K562 (cell line): ENCODE measurements at regions not wholly inside any gene's neighbourhood (a gene's known extent, or its start where the extent isn't known, plus 50 kb on each side); places are given as distances from the start of the nearest gene placed in this dataset.

Experiments
- EZH2 ChIP-seq: IDR thresholded peaks from 2 replicates; pipeline ENCODE4 v1.6.1; 2012; ENCODE audit warnings: low read depth, mild to moderate bottlenecking, inconsistent platforms, low read length, borderline replicate concordance
- ILK ChIP-seq: fragments of 450-650 bp; IDR thresholded peaks from 2 replicates; pipeline ENCODE4 v1.6.1; 2016; ENCODE audit warnings: missing genetic modification characterization, low read depth, mild to moderate bottlenecking, missing compliant biosample characterization, moderate library complexity, borderline replicate concordance
- KHSRP ChIP-seq: fragments of 450-650 bp; IDR thresholded peaks from 2 replicates; pipeline ENCODE4 v1.6.1; 2017
- RCOR1 ChIP-seq, 2 experiments: IDR thresholded peaks; 2 replicates each; pipeline ENCODE4 v1.6.1; 2012; ENCODE audit warnings: low read depth in 2 of 2, low read length in 2 of 2, borderline replicate concordance in 1 of 2, improper control_type of control experiment in 1 of 2
- ZNF707 ChIP-seq: fragments of 250-450 bp; sonication (Bioruptor Pico); conservative IDR thresholded peaks from 2 replicates; pipeline ENCODE4 v1.8.0; 2022; ENCODE audit warnings: inconsistent platforms, mild to moderate bottlenecking, moderate library complexity
- TF ChIP-seq, protein P1 (sequence below), 2 experiments: fragments of 450-650 bp; IDR thresholded peaks; 2 replicates each; pipeline ENCODE4 v1.6.1; 2016; ENCODE audit warnings: mild to moderate bottlenecking in 2 of 2, borderline replicate concordance in 1 of 2, low read depth in 1 of 2, moderate library complexity in 1 of 2
- TF ChIP-seq, protein P2 (sequence below), 3 experiments: IDR thresholded peaks in 2 of 3; conservative IDR thresholded peaks in 1 of 3; 2 replicates each; pipeline ENCODE4 v1.5.1; 2011 to 2012; ENCODE audit warnings: low read length in 3 of 3, mild to moderate bottlenecking in 3 of 3, control low read depth in 2 of 3, improper control_type of control experiment in 1 of 3, inconsistent platforms in 1 of 3, low read depth in 1 of 3, mixed read lengths in 1 of 3, moderate library complexity in 1 of 3; ENCODE audit not compliant: insufficient read depth in 2 of 3

DNA sequence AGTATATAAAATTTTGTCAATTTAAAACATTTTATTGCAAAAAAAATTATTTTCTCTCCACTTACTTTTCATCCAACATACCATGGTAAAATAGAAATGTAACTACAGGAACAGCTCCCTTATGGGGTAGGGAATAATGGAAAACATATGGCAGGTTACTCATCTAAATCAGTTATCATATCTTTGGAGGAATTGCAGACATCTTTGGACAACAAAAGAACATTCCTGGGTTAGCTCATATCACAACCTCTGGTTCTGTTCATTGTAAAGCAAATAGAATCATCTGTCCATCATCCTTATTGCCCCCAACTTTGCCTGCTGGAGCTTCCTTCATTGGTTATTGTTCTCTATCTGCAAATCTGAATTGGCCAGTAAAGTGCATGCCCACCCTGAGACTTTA is 387.5 kb upstream of the GRID2 start:
- TF ChIP-seq EZH2: no peak
- TF ChIP-seq, protein P1, sequence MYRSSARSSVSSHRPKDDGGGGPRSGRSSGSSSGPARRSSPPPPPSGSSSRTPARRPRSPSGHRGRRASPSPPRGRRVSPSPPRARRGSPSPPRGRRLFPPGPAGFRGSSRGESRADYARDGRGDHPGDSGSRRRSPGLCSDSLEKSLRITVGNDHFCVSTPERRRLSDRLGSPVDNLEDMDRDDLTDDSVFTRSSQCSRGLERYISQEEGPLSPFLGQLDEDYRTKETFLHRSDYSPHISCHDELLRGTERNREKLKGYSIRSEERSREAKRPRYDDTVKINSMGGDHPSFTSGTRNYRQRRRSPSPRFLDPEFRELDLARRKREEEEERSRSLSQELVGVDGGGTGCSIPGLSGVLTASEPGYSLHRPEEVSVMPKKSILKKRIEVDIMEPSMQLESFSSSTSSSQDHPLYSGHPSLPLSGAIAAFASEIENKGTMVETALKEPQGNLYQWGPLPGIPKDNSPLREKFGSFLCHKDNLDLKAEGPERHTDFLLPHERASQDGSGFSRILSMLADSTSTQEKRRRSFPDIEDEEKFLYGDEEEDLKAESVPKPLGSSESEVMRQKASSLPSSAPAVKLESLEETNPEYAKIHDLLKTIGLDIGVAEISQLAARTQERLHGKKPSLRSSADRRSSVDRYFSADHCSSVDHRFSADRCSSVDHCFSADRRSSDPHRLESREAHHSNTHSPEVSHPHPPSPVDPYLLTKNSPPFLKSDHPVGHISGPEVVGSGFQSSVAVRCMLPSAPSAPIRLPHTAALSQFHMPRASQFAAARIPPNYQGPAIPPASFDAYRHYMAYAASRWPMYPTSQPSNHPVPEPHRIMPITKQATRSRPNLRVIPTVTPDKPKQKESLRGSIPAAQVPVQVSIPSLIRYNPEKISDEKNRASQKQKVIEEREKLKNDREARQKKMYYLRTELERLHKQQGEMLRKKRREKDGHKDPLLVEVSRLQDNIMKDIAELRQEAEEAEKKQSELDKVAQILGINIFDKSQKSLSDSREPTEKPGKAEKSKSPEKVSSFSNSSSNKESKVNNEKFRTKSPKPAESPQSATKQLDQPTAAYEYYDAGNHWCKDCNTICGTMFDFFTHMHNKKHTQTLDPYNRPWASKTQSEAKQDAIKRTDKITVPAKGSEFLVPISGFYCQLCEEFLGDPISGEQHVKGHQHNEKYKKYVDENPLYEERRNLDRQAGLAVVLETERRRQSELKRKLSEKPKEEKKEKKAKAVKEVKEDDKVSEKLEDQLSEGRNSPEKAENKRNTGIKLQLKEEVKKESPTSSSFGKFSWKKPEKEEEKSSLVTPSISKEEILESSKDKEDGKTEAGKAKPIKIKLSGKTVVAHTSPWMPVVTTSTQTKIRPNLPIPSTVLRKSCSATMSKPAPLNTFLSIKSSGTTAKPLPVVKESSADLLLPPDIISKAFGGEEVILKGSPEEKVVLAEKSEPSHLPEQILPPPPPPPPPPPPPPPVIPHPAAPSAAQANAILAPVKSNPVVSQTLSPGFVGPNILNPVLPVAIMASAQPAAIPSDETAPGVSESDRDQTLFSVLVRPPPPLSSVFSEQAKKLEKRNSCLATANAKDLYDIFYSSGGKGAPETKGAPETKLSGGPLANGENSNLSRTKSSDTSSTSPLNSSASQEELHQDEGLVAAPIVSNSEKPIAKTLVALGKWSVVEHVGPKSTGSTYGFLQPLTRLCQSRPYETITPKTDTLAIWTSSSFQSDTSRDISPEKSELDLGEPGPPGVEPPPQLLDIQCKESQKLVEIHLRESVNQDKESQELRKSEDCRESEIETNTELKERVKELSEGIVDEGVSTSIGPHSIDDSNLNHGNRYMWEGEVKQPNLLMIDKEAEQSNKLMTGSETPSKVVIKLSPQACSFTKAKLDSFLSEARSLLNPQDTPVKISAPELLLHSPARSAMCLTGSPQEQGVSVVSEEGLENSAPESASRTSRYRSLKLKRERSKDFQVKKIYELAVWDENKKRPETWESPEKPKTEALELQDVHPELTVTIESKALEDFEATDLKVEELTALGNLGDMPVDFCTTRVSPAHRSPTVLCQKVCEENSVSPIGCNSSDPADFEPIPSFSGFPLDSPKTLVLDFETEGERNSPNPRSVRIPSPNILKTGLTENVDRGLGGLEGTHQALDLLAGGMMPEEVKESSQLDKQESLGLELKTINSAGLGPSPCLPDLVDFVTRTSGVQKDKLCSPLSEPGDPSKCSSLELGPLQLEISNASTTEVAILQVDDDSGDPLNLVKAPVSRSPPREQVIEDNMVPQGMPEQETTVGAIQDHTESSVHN (IDR thresholded peaks at IDR 0.05; ENCODE audit: borderline replicate concordance in 1 of 2, low read depth in 1 of 2): no peak
- TF ChIP-seq ILK (tag): no peak
- no peak for TF ChIP-seq ZNF707 (CRISPR knock-in tag)
- TF ChIP-seq, protein P2, sequence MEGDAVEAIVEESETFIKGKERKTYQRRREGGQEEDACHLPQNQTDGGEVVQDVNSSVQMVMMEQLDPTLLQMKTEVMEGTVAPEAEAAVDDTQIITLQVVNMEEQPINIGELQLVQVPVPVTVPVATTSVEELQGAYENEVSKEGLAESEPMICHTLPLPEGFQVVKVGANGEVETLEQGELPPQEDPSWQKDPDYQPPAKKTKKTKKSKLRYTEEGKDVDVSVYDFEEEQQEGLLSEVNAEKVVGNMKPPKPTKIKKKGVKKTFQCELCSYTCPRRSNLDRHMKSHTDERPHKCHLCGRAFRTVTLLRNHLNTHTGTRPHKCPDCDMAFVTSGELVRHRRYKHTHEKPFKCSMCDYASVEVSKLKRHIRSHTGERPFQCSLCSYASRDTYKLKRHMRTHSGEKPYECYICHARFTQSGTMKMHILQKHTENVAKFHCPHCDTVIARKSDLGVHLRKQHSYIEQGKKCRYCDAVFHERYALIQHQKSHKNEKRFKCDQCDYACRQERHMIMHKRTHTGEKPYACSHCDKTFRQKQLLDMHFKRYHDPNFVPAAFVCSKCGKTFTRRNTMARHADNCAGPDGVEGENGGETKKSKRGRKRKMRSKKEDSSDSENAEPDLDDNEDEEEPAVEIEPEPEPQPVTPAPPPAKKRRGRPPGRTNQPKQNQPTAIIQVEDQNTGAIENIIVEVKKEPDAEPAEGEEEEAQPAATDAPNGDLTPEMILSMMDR (IDR thresholded peaks at IDR 0.05 in 2 of 3, conservative IDR thresholded peaks at IDR 0.05 in 1 of 3; ENCODE audit: insufficient read depth in 2 of 3, low read depth in 1 of 3, low read length in 3 of 3): no peak
- TF ChIP-seq RCOR1 (IDR thresholded peaks at IDR 0.05; ENCODE audit: borderline replicate concordance in 1 of 2, low read depth in 2 of 2, low read length in 2 of 2): no peak
- TF ChIP-seq KHSRP: no peak
